Stimulated activated CD8-positive, alpha-beta memory T cell treated with anti-CD3 and anti-CD28 coated beads, Interleukin-4, amount 100 ng/mL, for 1 hour (primary cell): ENCODE measurements at regions not wholly inside any gene's neighbourhood (a gene's known extent, or its start where the extent isn't known, plus 50 kb on each side); places are given as distances from the start of the nearest gene placed in this dataset.
"Not testable (repeated sequence)": the region's sequence is repeated elsewhere in the genome, so short reads cannot be mapped to it uniquely, and the experiment has no call there.

ENCODE experiments used
- DNase-seq, 2 donors: peaks; one replicate each; pipeline ENCODE4 v3.0.0-alpha.2; 2020; ENCODE audit warnings: low read depth in 2 of 2, low spot score in 1 of 2

- no peak for DNase-seq
Measured at GRCh38 chr10:80938903-80939302, 401.2 kb downstream of the SH2D4B start.

- DNase-seq = no peak
Measured at GRCh38 chr10:80945264-80945880, 407.7 kb downstream of the SH2D4B start.

GRCh38 chr10:80946073-80946472 lies 408.4 kb downstream of the SH2D4B start:
- DNase-seq = no peak

- DNase-seq = no peak
Measured at GRCh38 chr10:80946957-80947726, 409.4 kb downstream of the SH2D4B start.

GRCh38 chr10:80949785-80950184 lies 412.1 kb downstream of the SH2D4B start:
- DNase-seq = no peak

GRCh38 chr10:80952436-80952835 lies 414.7 kb downstream of the SH2D4B start:
- DNase-seq = no peak

GRCh38 chr10:80957161-80957560 lies 419.5 kb downstream of the SH2D4B start:
- no peak for DNase-seq

GRCh38 chr10:80964179-80964578 lies 426.5 kb downstream of the SH2D4B start:
- no peak for DNase-seq

GRCh38 chr10:80964955-80965614 lies 427.4 kb downstream of the SH2D4B start:
- DNase-seq = no peak

- DNase-seq = no peak
Measured at GRCh38 chr10:80966326-80966986, 428.8 kb downstream of the SH2D4B start.

GRCh38 chr10:80967357-80967756 lies 429.7 kb downstream of the SH2D4B start:
- not testable (repeated sequence) for DNase-seq

GRCh38 chr10:80968903-80969302 lies 431.2 kb downstream of the SH2D4B start:
- DNase-seq = no peak

- no peak for DNase-seq
Measured at GRCh38 chr10:80971461-80971860, 433.8 kb downstream of the SH2D4B start.

- DNase-seq = no peak
Measured at GRCh38 chr10:80976658-80977057, 439.0 kb downstream of the SH2D4B start.

GRCh38 chr10:80985102-80985501 lies 447.4 kb downstream of the SH2D4B start:
- no peak for DNase-seq

- DNase-seq = no peak
Measured at GRCh38 chr10:80986596-80986995, 448.9 kb downstream of the SH2D4B start.

GRCh38 chr10:80988755-80989154 lies 451.1 kb downstream of the SH2D4B start:
- no peak for DNase-seq

- no peak for DNase-seq
Measured at GRCh38 chr10:80996615-80997193, 459.0 kb downstream of the SH2D4B start.

GRCh38 chr10:81000781-81001180 lies 463.1 kb downstream of the SH2D4B start:
- DNase-seq = no peak

GRCh38 chr10:81002382-81002781 lies 464.7 kb downstream of the SH2D4B start:
- no peak for DNase-seq

GRCh38 chr10:81007872-81008271 lies 470.2 kb downstream of the SH2D4B start:
- DNase-seq = no peak
